ENCODE measurements at regions not wholly inside any gene's neighbourhood (a gene's known extent, or its start where the extent isn't known, plus 50 kb on each side); places are given as distances from the start of the nearest gene placed in this dataset.

GRCh38 chr4:141562649-141563048 lies 73.7 kb upstream of the IL15 start:
- TF ChIP-seq CTCF (conservative IDR thresholded peaks at IDR 0.05; ENCODE audit: low read depth, low read length) (no peak), EZH2 (IDR thresholded peaks at IDR 0.05; ENCODE audit: borderline replicate concordance, low read depth, low read length, poor library complexity, severe bottlenecking) (no peak)

Measured in A673 (cell line).